Activated CD4-positive, alpha-beta T cell treated with anti-CD3 and anti-CD28 coated beads, Interleukin-2, amount 10 ng/mL, durations not matched to agents 24 days and 14 days (primary cell): ENCODE measurements at regions not wholly inside any gene's neighbourhood (a gene's known extent, or its start where the extent isn't known, plus 50 kb on each side); places are given as distances from the start of the nearest gene placed in this dataset.
"Not testable (repeated sequence)": the region's sequence is repeated elsewhere in the genome, so short reads cannot be mapped to it uniquely, and the experiment has no call there.

ENCODE experiments used
- DNase-seq: peaks from one replicate; pipeline ENCODE4 v3.0.0; 2022
- H3K27ac Mint-ChIP-seq: one replicate; pipeline ENCODE4 v1.8.0; 2022; ENCODE audit warnings: mild to moderate bottlenecking, mixed read lengths
- H3K27me3 Mint-ChIP-seq: one replicate; pipeline ENCODE4 v1.8.0; 2022; ENCODE audit warnings: mixed read lengths
- H3K36me3 Mint-ChIP-seq: one replicate; pipeline ENCODE4 v1.8.0; 2022; ENCODE audit warnings: low read depth, mild to moderate bottlenecking, mixed read lengths
- H3K4me1 Mint-ChIP-seq: one replicate; pipeline ENCODE4 v1.8.0; 2021; ENCODE audit warnings: mixed read lengths
- H3K4me3 Mint-ChIP-seq: one replicate; pipeline ENCODE4 v1.8.0; 2022; ENCODE audit warnings: mild to moderate bottlenecking, moderate library complexity, mixed read lengths
- H3K9me3 Mint-ChIP-seq: one replicate; pipeline ENCODE4 v1.8.0; 2021; ENCODE audit warnings: mixed read lengths
- intact Hi-C: fragments of 100-400 bp; cut with micrococcal nuclease; formaldehyde crosslinking; loops from one replicate; pipeline ENCODE4 v1.15.1; 2023

DNA sequence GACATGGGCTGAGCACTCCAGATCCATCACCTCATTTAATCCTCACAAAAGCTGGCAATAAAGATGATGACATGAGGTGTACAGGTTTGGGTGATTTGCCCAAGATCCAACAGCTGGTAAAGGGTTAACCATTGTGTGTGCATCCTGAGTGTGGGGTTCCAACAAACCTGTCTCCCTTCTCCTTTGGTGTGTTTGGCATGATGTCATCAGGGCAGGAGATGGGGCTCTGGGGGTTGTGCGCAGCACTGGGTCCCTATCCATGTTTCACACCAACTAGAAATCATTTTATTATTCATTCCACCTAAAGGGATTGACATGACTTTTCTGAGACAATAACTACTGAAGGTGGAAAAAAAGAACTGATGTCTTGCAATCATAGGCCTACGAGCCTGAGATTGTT, 452.5 kb downstream of the SIPA1L2 start:
- no peak for DNase-seq
- H3K4me1 Mint-ChIP-seq = no peaks in the 10 kb centered on the region
- H3K27ac Mint-ChIP-seq = no peak overlapping the region
- H3K27me3 Mint-ChIP-seq = peaks cover 2% of the 10 kb centered on the region
- H3K36me3 Mint-ChIP-seq = no peaks in the 10 kb centered on the region
- intact Hi-C loops = no loop called here
- no peaks in the 10 kb centered on the region for H3K9me3 Mint-ChIP-seq
- H3K4me3 Mint-ChIP-seq = no peak overlapping the region

DNA sequence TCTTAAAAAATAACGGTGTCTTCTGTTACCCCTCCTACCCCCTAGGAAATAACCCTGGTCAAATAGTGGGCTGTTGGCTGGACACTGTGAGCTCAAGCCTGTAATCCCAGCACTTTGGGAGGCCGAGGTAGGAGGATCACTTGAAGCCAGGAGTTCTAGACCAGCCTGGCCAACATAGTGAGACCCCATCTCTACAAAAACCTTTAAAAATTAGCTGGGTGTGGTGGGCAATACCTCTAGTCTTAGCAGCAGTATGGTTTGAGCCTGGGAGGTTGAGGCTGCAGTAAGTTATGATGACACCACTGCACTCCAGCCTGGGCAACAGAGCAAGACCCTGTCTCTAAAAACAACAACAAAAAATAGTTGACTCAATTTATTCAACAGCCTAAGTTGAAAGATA, 453.7 kb downstream of the SIPA1L2 start:
- Mint-ChIP-seq H3K4me3 (no peak overlapping the region), H3K4me1 (no peaks in the 10 kb centered on the region)
- intact Hi-C loops = no loop called here

DNA sequence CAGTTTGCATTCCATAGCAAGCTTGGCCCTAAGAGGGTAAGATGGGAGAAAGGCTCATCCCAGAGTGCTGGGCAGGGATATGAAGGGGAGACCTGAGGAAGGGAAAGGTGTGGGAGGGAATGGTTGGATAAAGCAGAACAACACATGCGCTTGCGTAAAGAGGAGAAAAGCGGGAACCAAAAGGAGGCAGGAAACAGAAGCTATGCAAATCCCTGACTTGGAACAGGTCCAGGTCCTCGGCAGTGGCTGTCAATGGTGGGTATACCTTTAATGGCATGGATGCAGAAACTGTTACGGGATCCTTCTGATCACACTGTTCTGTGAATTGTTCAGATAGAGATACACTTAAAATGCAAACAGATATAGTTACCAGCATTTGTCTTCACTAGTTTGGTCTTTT, 455.6 kb downstream of the SIPA1L2 start:
- no peaks in the 10 kb centered on the region for H3K4me1 Mint-ChIP-seq
- intact Hi-C loops = no loop called here
- H3K27me3 Mint-ChIP-seq = peaks cover 1% of the 10 kb centered on the region

More for the DNA sequence above, 453.7 kb downstream of the SIPA1L2 start:
- peaks cover 2% of the 10 kb centered on the region for H3K27me3 Mint-ChIP-seq
- no peak for DNase-seq
- H3K36me3 Mint-ChIP-seq = no peaks in the 10 kb centered on the region
- H3K27ac Mint-ChIP-seq = no peak overlapping the region
- H3K9me3 Mint-ChIP-seq = no peaks in the 10 kb centered on the region

DNA sequence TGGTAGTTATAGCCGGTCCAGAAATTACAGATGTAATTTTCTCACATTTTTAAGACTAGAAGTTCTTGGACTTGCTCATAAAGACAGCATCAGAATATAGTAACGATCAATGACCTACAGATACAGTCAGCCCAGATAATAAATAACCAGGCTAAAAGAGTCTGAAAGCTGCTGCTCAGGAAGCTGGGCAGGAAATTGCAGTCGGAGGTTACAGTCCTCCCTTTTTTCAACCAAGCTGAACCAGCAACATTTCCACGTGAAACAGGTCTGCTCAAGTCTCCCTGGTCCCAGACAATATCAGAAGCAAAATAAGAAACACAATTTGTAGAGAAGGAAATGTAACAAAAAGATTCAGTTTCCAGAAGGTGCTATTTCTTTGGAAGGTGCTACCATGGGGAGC, 457.4 kb downstream of the SIPA1L2 start:
- no peaks in the 10 kb centered on the region for H3K9me3 Mint-ChIP-seq
- DNase-seq = no peak
- no peaks in the 10 kb centered on the region for H3K36me3 Mint-ChIP-seq
- peaks cover 1% of the 10 kb centered on the region for H3K27me3 Mint-ChIP-seq
- intact Hi-C loops = no loop called here
- no peaks in the 10 kb centered on the region for H3K4me1 Mint-ChIP-seq
- H3K27ac Mint-ChIP-seq = no peak overlapping the region
- H3K4me3 Mint-ChIP-seq = no peak overlapping the region

More for the DNA sequence above, 455.6 kb downstream of the SIPA1L2 start:
- no peaks in the 10 kb centered on the region for H3K36me3 Mint-ChIP-seq
- no peaks in the 10 kb centered on the region for H3K9me3 Mint-ChIP-seq
- DNase-seq = no peak
- no peak overlapping the region for H3K4me3 Mint-ChIP-seq
- H3K27ac Mint-ChIP-seq = no peak overlapping the region

DNA sequence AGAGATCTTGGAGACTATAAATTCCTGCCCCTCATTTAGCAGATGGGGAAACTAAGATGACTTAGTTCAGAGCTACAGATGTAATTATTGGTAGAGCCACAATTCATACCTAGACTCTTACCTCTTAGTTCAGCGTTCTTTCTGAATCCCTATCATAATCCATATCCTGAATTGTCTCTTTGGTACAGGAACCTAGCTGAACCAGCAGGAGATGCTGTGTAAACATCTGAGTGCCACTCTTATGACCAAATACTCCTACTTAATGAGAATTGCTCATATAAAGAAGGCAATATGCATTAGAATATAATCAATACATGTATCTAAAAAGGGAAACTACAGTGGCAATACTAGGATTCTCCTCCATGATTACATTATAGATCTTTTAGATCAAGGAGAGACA, 459.0 kb downstream of the SIPA1L2 start:
- DNase-seq = no peak
- H3K27ac Mint-ChIP-seq = no peak overlapping the region
- no peaks in the 10 kb centered on the region for H3K9me3 Mint-ChIP-seq
- H3K27me3 Mint-ChIP-seq = peaks cover 1% of the 10 kb centered on the region
- no peaks in the 10 kb centered on the region for H3K36me3 Mint-ChIP-seq
- intact Hi-C loops = loop anchor here (1.0 kb wide), 1 partner anchor 44 kb away; no protein-coding TSS in a partner anchor
- H3K4me1 Mint-ChIP-seq = no peaks in the 10 kb centered on the region
- no peak overlapping the region for H3K4me3 Mint-ChIP-seq

DNA sequence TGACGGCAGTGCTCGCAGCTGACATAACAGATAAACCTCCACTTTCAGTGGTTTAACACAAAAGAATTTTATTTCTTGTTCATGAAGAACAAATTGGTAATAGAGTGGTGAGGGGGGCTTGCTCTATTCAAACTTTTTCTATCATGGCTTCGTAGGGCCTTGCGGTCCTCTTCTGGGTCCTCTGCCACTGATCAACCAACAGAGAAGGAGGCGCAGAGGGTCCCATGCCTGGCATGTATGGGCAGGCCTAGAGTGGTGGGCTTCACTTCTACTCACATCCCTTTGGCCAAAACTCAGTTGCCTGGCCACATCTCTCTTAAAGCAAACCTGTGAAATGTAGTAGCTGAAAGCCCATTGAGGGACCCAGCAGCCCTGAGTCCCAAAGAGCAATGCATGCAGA, 460.5 kb downstream of the SIPA1L2 start:
- Mint-ChIP-seq H3K27me3 (peaks cover 1% of the 10 kb centered on the region), H3K9me3 (no peaks in the 10 kb centered on the region), H3K27ac (no peak overlapping the region), H3K4me3 (no peak overlapping the region), H3K36me3 (no peaks in the 10 kb centered on the region), H3K4me1 (no peaks in the 10 kb centered on the region)
- DNase-seq = no peak
- intact Hi-C loops = no loop called here

DNA sequence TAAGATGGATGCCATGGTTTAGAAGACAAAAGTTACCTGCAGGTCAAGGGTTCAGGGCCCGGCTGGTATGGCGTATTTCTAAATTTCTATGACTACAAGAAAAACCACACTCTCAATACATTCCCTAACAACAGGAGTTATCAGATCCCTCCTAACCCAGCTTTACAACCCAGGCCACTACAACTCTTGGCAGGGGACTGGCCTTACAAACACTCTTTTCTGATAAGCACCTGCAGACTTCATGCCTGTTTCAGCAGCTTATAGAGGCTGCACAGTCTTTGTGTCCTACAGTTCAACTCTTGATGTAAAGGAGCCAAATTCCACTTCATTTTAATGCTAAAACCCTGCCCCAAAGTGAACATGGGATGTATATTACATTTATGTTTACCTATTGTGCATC, 461.4 kb downstream of the SIPA1L2 start:
- intact Hi-C loops = no loop called here
- Mint-ChIP-seq H3K4me1 (no peaks in the 10 kb centered on the region), H3K27me3 (peaks cover 1% of the 10 kb centered on the region)

DNA sequence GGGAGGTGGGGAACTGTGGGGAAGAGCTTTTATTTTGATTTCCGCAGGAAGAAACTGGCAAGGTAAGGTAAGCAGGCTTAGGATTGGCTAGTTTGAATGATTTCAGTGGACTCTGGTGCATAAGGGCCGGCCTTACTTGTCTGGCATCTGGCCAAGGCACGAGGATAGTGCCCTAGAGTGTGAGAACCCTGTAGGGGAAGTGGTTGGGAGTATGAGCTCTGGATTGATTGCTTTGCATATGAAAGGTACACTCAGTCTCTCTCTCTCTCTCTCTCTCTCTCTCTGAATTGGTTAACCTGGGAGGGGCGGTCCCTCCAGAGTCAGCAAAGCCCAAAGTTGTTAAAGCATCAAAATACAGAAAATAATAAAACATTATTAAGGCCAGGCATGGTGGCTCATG, 463.0 kb downstream of the SIPA1L2 start:
- no peak overlapping the region for H3K27ac Mint-ChIP-seq
- no peaks in the 10 kb centered on the region for H3K36me3 Mint-ChIP-seq
- no peak overlapping the region for H3K4me3 Mint-ChIP-seq
- DNase-seq = no peak
- no peaks in the 10 kb centered on the region for H3K9me3 Mint-ChIP-seq
- H3K27me3 Mint-ChIP-seq = peaks cover 1% of the 10 kb centered on the region
- H3K4me1 Mint-ChIP-seq = no peaks in the 10 kb centered on the region
- intact Hi-C loops = no loop called here

More for the DNA sequence above, 461.4 kb downstream of the SIPA1L2 start:
- Mint-ChIP-seq H3K27ac (no peak overlapping the region), H3K36me3 (no peaks in the 10 kb centered on the region), H3K9me3 (no peaks in the 10 kb centered on the region), H3K4me3 (no peak overlapping the region)
- DNase-seq = no peak

DNA sequence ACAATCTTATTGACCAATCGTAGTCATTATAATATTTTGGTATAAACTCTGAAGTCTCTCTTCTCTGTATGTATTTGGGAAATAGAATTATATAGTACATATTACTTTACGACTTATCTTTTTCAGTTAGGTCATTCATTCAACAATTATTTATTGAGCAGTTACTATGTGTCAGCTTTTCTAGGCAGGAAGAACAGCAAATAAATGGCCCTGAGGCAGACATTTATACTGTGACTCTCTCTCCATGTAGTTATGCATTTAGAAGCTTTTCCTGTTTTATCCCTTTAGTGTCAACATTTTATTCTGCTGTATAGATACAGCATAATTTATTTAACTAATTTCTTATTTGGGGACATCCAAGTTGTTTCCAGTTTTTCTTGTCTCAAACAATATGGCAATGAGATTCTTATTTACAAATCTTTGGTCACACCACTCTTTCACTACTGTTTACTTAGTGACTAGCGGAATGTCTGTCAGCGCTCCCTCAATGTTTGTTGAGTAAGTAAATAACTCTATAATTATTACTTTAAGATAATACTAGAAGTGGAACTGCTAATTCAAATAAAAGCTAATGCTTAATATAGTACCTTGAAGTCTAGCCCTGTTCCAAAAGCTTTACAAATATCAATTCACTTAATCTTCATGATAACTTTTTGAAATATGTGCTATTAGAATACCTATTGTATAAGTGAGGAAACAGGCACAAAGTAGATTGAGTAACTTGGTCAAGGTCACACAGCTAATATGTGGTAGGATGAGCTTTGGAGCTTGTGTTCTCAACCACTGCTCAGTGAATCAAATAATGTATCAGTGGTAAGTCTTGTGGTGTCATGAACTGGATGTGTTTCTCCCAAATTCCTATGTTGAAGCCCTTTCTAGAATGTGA, 465.6 kb downstream of the SIPA1L2 start:
- H3K4me3 Mint-ChIP-seq = no peak overlapping the region
- H3K36me3 Mint-ChIP-seq = no peaks in the 10 kb centered on the region
- H3K9me3 Mint-ChIP-seq = no peaks in the 10 kb centered on the region
- H3K27ac Mint-ChIP-seq = no peak overlapping the region
- no peaks in the 10 kb centered on the region for H3K4me1 Mint-ChIP-seq
- no peaks in the 10 kb centered on the region for H3K27me3 Mint-ChIP-seq
- DNase-seq = no peak
- intact Hi-C loops = no loop called here

DNA sequence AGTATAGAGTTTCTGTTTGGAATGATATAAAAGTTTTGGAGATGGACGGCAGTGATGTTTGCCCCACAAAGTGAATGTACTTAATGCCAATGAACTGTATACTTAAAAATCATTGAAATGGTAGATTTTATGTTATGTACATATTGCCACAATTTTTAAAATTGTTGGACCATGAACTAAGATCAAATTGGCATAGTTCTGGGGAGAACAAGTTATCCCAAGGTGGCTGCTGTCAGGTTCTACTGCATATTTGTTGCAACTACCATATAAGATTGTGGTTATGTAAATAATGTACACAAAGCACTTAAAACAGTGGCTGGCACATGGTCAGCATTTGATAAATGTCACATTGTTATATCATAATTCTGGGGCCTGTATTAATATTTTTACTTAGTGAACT, 466.4 kb downstream of the SIPA1L2 start:
- Mint-ChIP-seq H3K36me3 (no peaks in the 10 kb centered on the region), H3K27me3 (no peaks in the 10 kb centered on the region), H3K27ac (no peak overlapping the region), H3K4me1 (no peaks in the 10 kb centered on the region), H3K9me3 (peaks cover 3% of the 10 kb centered on the region), H3K4me3 (no peak overlapping the region)
- DNase-seq = no peak
- intact Hi-C loops = no loop called here

DNA sequence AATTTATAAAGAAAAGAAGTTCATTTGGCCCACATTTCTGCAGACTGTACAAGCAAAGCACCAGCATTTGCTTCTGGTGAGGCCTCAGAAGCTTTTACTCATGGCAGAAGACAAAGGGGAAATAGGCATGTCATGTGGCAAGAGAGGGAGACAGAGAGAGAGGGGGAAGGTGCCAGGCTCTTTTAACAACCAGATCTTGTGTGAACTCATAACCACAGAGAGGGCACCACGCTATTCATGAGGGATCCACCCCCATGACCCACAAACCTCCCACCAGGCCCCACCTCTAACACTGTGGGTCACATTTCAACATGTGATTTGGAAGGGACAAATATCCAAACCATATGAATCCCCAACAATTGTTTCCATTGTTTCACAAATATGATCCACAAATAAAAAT, 467.9 kb downstream of the SIPA1L2 start:
- no peaks in the 10 kb centered on the region for H3K4me1 Mint-ChIP-seq
- no peaks in the 10 kb centered on the region for H3K36me3 Mint-ChIP-seq
- intact Hi-C loops = no loop called here
- H3K27ac Mint-ChIP-seq = no peak overlapping the region
- no peak for DNase-seq
- peaks cover 6% of the 10 kb centered on the region for H3K9me3 Mint-ChIP-seq
- H3K4me3 Mint-ChIP-seq = no peak overlapping the region
- H3K27me3 Mint-ChIP-seq = no peaks in the 10 kb centered on the region

DNA sequence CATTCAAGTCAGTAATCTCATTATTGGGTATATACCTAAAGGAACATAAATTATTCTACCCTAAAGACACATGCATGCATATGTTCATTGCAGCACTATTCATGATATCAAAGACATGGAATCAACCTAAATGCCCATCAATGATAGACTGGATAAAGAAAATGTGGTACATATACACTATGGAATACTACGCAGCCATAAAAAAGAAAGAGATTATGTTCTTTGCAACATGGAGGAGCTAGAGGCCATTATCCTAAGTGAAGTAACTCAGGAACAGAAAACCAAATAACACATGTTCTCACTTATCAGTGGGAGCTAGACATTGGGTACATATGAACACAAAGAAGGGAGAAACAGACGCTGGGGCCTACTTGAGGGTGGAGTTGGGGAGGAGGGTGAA, 471.4 kb downstream of the SIPA1L2 start:
- not testable (repeated sequence) for H3K4me1 Mint-ChIP-seq

DNA sequence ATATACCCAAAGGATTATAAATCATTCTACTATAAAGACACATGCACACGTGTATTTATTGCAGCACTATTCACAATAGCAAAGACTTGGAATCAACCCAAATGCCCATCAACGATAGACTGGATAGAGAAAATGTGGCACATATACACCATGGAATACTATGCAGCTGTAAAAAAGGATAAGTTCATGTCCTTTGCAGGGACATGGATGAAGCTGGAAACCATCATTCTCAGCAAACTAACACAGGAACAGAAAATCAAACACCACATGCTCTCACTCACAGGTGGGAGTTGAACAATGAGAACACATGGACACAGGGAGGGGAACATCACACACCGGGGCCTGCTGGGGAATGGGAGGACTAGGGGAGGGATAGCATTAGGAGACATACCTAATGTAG, 473.9 kb downstream of the SIPA1L2 start:
- H3K27me3 Mint-ChIP-seq, H3K9me3 Mint-ChIP-seq, H3K36me3 Mint-ChIP-seq, intact Hi-C loops, H3K27ac Mint-ChIP-seq, DNase-seq, H3K4me1 Mint-ChIP-seq, H3K4me3 Mint-ChIP-seq: not testable (repeated sequence)

More for the DNA sequence above, 471.4 kb downstream of the SIPA1L2 start:
- H3K36me3 Mint-ChIP-seq, intact Hi-C loops, H3K27me3 Mint-ChIP-seq, H3K27ac Mint-ChIP-seq, H3K4me3 Mint-ChIP-seq, DNase-seq, H3K9me3 Mint-ChIP-seq: not testable (repeated sequence)

DNA sequence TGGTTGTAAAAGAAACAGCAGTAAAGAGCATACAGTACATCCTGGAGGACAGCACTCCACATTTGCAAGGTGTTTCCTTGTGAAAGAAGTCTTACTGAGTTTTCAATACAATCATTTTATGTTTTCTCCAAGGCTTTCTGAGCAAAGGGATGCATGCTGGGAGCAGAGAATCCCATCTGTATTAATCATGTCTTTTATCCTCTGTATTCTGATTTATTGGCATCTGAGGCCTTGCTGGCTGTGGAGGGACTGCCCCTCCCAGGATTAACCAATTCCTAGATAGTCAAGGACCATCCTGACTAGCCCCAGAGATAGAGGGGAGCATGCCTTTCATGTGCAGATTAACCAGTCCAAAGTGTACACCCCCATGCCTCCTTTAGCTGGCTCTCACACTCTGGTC, 476.3 kb downstream of the SIPA1L2 start:
- DNase-seq = no peak
- Mint-ChIP-seq H3K9me3 (peaks cover 4% of the 10 kb centered on the region), H3K27ac (no peak overlapping the region), H3K36me3 (no peaks in the 10 kb centered on the region), H3K27me3 (no peaks in the 10 kb centered on the region), H3K4me3 (no peak overlapping the region), H3K4me1 (no peaks in the 10 kb centered on the region)
- intact Hi-C loops = no loop called here
